ENCODE measurements at regions not wholly inside any gene's neighbourhood (a gene's known extent, or its start where the extent isn't known, plus 50 kb on each side); places are given as distances from the start of the nearest gene placed in this dataset.

DNA sequence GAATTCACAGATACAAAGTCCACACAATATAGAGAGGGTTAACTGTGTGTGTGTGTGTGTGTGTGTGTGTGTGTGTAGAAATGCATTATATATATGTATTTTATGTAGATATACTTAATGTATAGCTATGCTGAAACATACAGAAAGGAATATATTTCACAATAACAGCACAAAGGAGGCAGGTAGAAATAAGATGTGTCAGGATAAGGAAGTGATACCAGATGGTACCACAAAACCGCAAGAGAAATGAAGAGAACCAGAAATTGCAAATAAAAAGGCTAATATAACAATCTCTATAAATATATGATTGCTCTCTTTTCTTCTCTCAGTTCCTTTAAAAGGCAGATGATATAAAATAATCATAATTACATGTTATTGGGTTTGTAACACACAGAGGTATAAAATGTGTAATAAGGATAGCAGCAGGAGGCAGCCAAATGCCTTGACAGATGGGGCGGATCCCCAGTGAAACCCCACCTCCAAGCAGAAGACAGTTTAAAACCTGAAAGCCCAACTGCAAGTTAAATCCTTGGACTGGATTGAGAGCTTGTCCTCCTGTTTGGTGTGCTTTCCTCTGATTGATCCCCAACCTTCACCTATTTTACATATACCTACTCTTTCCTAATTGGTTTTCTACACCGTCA, 365.4 kb upstream of the C16orf82 start:
- Histone ChIP-seq H3K4me2 (ENCODE audit: low read length) (no peak overlapping the region), H3K4me3 (ENCODE audit: low read length) (no peak overlapping the region), H4K20me1 (ENCODE audit: insufficient read depth, low read length) (no peaks in the 10 kb centered on the region), H3K36me3 (replicated peaks; ENCODE audit: low read depth, low read length) (no peaks in the 10 kb centered on the region), H3K79me2 (ENCODE audit: low read length) (no peaks in the 10 kb centered on the region), H3K9ac (ENCODE audit: low read length) (no peak overlapping the region), H3K9me3 (ENCODE audit: insufficient read depth, low read length) (no peaks in the 10 kb centered on the region), H3K4me1 (ENCODE audit: low read length) (0 out of 2 replicates have a peak, but pooled peaks cover 3% of the 10 kb centered on the region), H2AFZ (ENCODE audit: low read depth, low read length) (no peak overlapping the region), H3K27ac (ENCODE audit: low read length) (no peak overlapping the region), H3K27me3 (ENCODE audit: low read depth, low read length) (no peaks in the 10 kb centered on the region)
- TF ChIP-seq, protein P1, sequence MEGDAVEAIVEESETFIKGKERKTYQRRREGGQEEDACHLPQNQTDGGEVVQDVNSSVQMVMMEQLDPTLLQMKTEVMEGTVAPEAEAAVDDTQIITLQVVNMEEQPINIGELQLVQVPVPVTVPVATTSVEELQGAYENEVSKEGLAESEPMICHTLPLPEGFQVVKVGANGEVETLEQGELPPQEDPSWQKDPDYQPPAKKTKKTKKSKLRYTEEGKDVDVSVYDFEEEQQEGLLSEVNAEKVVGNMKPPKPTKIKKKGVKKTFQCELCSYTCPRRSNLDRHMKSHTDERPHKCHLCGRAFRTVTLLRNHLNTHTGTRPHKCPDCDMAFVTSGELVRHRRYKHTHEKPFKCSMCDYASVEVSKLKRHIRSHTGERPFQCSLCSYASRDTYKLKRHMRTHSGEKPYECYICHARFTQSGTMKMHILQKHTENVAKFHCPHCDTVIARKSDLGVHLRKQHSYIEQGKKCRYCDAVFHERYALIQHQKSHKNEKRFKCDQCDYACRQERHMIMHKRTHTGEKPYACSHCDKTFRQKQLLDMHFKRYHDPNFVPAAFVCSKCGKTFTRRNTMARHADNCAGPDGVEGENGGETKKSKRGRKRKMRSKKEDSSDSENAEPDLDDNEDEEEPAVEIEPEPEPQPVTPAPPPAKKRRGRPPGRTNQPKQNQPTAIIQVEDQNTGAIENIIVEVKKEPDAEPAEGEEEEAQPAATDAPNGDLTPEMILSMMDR (IDR thresholded peaks at IDR 0.05; ENCODE audit: low read depth, low read length) = no peak
- TF ChIP-seq EZH2phosphoT487 (IDR thresholded peaks at IDR 0.05; ENCODE audit: low read depth) = no peak

DNA sequence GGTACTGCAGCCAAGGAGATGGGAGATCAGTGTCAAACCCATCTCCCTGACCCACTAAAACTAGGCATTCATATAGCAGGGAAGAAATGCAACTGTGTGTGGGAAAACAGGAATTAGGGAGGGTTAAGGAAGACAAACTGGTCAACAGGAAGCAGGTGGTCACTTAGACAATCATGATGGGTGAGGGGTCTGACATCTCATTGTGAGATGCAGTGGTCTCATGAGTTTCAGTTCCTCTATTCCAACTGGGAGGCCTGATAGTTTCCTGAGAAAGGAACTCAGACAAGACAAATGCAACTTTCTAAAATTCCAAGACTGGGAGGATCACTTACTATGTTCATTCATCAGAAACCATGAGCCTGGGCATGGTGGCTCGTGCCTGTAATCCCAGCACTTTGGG, 361.4 kb upstream of the C16orf82 start:
- Histone ChIP-seq H3K79me2 (ENCODE audit: low read length) (no peaks in the 10 kb centered on the region), H3K36me3 (replicated peaks; ENCODE audit: low read depth, low read length) (no peaks in the 10 kb centered on the region), H3K9me3 (ENCODE audit: insufficient read depth, low read length) (no peaks in the 10 kb centered on the region), H4K20me1 (ENCODE audit: insufficient read depth, low read length) (no peaks in the 10 kb centered on the region), H3K4me3 (ENCODE audit: low read length) (no peak overlapping the region), H3K4me2 (ENCODE audit: low read length) (no peak overlapping the region), H3K4me1 (ENCODE audit: low read length) (0 out of 2 replicates have a peak, but pooled peaks cover 3% of the 10 kb centered on the region), H2AFZ (ENCODE audit: low read depth, low read length) (no peak overlapping the region), H3K9ac (ENCODE audit: low read length) (no peak overlapping the region), H3K27me3 (ENCODE audit: low read depth, low read length) (no peaks in the 10 kb centered on the region), H3K27ac (ENCODE audit: low read length) (no peak overlapping the region)
- TF ChIP-seq, protein P1 (IDR thresholded peaks at IDR 0.05; ENCODE audit: low read depth, low read length) = no peak
- TF ChIP-seq EZH2phosphoT487 (IDR thresholded peaks at IDR 0.05; ENCODE audit: low read depth) = no peak

DNA sequence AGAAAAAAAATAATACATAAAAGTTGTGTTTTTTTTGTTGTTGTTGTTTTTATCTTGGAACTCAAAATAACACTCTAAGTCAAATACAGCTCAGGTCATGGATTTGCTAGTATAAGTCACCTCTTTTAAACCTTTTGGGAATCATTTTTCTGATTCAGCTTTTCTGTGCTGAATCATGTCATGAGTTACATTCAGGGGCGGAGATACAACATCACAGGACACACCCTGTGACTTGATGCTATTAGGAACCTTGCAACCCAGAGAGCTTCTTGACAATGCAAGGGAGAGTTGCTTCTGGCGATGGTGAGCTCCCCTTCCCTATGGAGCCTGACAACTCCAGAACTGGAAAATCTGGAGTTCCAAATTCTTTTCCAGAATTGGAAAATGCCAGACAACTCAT, 358.3 kb upstream of the C16orf82 start:
- Histone ChIP-seq H3K4me3 (ENCODE audit: low read length) (no peak overlapping the region), H4K20me1 (ENCODE audit: insufficient read depth, low read length) (no peaks in the 10 kb centered on the region), H2AFZ (ENCODE audit: low read depth, low read length) (no peak overlapping the region), H3K79me2 (ENCODE audit: low read length) (no peaks in the 10 kb centered on the region), H3K4me2 (ENCODE audit: low read length) (no peak overlapping the region), H3K9me3 (ENCODE audit: insufficient read depth, low read length) (no peaks in the 10 kb centered on the region), H3K4me1 (ENCODE audit: low read length) (no peaks in the 10 kb centered on the region), H3K9ac (ENCODE audit: low read length) (no peak overlapping the region), H3K36me3 (replicated peaks; ENCODE audit: low read depth, low read length) (no peaks in the 10 kb centered on the region), H3K27me3 (ENCODE audit: low read depth, low read length) (no peaks in the 10 kb centered on the region), H3K27ac (ENCODE audit: low read length) (no peak overlapping the region)
- TF ChIP-seq EZH2phosphoT487 (IDR thresholded peaks at IDR 0.05; ENCODE audit: low read depth) = no peak
- TF ChIP-seq, protein P1 (IDR thresholded peaks at IDR 0.05; ENCODE audit: low read depth, low read length) = no peak

DNA sequence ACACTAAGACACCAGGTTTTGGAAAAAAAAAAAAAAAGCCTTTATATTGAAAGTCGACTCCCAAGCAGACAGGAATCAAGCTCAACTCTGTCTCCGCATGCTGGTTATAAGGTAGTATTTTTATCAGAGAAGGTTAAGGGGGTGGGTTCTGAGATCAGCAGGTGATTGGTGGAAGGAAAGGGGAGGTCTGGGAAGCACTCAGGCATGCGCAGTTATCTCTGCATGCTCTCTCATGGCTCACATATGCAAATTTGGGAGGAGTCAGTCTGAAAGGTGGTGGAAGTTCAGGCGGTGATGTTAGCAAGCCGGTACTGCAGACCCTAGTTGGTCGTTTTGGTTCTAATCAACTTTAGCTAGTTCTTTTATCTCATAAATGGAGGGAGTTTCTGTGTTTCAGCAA, 357.6 kb upstream of the C16orf82 start:
- H4K20me1 ChIP-seq (ENCODE audit: insufficient read depth, low read length) = no peaks in the 10 kb centered on the region
- no peaks in the 10 kb centered on the region for H3K4me1 ChIP-seq (ENCODE audit: low read length)
- no peaks in the 10 kb centered on the region for H3K9me3 ChIP-seq (ENCODE audit: insufficient read depth, low read length)
- H3K4me3 ChIP-seq (ENCODE audit: low read length) = no peak overlapping the region
- no peaks in the 10 kb centered on the region for H3K36me3 ChIP-seq (replicated peaks; ENCODE audit: low read depth, low read length)
- H3K27ac ChIP-seq (ENCODE audit: low read length) = no peak overlapping the region
- H3K79me2 ChIP-seq (ENCODE audit: low read length) = no peaks in the 10 kb centered on the region
- no peak overlapping the region for H2AFZ ChIP-seq (ENCODE audit: low read depth, low read length)
- TF ChIP-seq, protein P1 (IDR thresholded peaks at IDR 0.05; ENCODE audit: low read depth, low read length) = no peak
- no peak for TF ChIP-seq EZH2phosphoT487 (IDR thresholded peaks at IDR 0.05; ENCODE audit: low read depth)
- H3K27me3 ChIP-seq (ENCODE audit: low read depth, low read length) = no peaks in the 10 kb centered on the region
- H3K9ac ChIP-seq (ENCODE audit: low read length) = no peak overlapping the region
- no peak overlapping the region for H3K4me2 ChIP-seq (ENCODE audit: low read length)

Data from OCI-LY3 (cell line).